Thyroid gland (tissue), 4 donors: ENCODE measurements at regions not wholly inside any gene's neighbourhood (a gene's known extent, or its start where the extent isn't known, plus 50 kb on each side); places are given as distances from the start of the nearest gene placed in this dataset.

Experiments
- DNase-seq, 2 donors: peaks; one replicate each; pipeline ENCODE4 v3.0.0-alpha.2; 2019
- H3K27ac ChIP-seq, 3 donors: fragments of 200-600 bp; sonication (generic); 1 replicate in 2 of 3; 2 replicates in 1 of 3; pipeline ENCODE4 v1.5.1; 2016 to 2019; ENCODE audit warnings: mild to moderate bottlenecking in 1 of 3, moderate library complexity in 1 of 3
- H3K27me3 ChIP-seq: fragments of 200-600 bp; sonication (generic); one replicate; pipeline ENCODE4 v1.5.1; 2019
- H3K36me3 ChIP-seq, 2 donors: fragments of 200-600 bp; sonication (generic); one replicate each; pipeline ENCODE4 v1.5.1; 2016 to 2019
- H3K4me1 ChIP-seq, 2 donors: fragments of 200-600 bp; sonication (generic); one replicate each; pipeline ENCODE4 v1.5.1; 2017 to 2019
- H3K4me3 ChIP-seq, 3 donors: fragments of 200-600 bp; sonication (generic); replicated peaks in 1 of 3; 1 replicate in 2 of 3; 2 replicates in 1 of 3; pipeline ENCODE4 v1.5.1; 2016; ENCODE audit warnings: mild to moderate bottlenecking in 1 of 3
- H3K9me3 ChIP-seq: fragments of 200-600 bp; sonication (generic); one replicate; pipeline ENCODE4 v1.5.1; 2017
- POLR2A ChIP-seq, 2 donors: fragments of 450-650 bp; IDR thresholded peaks; one replicate each; pipeline ENCODE4 v1.6.1; 2017; ENCODE audit warnings: antibody characterized with exemption in 2 of 2, mild to moderate bottlenecking in 2 of 2, moderate library complexity in 1 of 2
- WGBS, 2 donors: methylation state at CpG; one replicate each; pipeline ENCODE4 v1.1.5; 2017; 5-methylcytosine and 5-hydroxymethylcytosine counted together
- intact Hi-C: fragments of 100-400 bp; cut with DNase I; formaldehyde crosslinking; loops from one replicate; pipeline ENCODE4 v1.15.1; 2023
- TF ChIP-seq, protein P1 (sequence below), 6 experiments: fragments of 200-600 bp in 3 of 6; fragments of 450-650 bp in 3 of 6; sonication (generic) in 3 of 6; IDR thresholded peaks; one replicate each; pipeline ENCODE4 v1.5.1; 2016 to 2019; ENCODE audit warnings: antibody characterized with exemption in 6 of 6, mild to moderate bottlenecking in 2 of 6, inconsistent platforms in 1 of 6, moderate library complexity in 1 of 6

DNA sequence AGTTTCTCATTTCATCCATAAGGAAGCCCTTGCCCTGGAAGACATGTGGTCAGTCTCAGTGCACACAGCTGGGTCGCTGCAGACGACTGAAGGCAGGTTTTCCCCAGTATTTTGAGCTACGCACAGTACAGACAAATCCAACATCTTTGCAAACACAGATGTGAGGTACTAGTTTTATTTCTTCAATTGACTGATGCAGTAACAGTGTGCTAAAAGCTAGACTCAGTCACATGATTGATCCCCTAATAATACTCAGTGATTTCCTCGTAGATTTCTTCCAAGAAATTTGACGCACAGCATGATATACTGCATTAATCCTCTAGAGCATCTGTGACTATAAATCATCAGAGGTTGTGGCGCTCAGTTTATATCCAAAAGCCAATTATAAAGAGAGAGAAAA is 346.1 kb downstream of the DIRAS2 start:
- H3K36me3 ChIP-seq = no peaks in the 10 kb centered on the region
- no peak overlapping the region for H3K4me3 ChIP-seq
- no peak overlapping the region for H3K27ac ChIP-seq
- TF ChIP-seq, protein P1, sequence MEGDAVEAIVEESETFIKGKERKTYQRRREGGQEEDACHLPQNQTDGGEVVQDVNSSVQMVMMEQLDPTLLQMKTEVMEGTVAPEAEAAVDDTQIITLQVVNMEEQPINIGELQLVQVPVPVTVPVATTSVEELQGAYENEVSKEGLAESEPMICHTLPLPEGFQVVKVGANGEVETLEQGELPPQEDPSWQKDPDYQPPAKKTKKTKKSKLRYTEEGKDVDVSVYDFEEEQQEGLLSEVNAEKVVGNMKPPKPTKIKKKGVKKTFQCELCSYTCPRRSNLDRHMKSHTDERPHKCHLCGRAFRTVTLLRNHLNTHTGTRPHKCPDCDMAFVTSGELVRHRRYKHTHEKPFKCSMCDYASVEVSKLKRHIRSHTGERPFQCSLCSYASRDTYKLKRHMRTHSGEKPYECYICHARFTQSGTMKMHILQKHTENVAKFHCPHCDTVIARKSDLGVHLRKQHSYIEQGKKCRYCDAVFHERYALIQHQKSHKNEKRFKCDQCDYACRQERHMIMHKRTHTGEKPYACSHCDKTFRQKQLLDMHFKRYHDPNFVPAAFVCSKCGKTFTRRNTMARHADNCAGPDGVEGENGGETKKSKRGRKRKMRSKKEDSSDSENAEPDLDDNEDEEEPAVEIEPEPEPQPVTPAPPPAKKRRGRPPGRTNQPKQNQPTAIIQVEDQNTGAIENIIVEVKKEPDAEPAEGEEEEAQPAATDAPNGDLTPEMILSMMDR (IDR thresholded peaks at IDR 0.05) = no peak
- TF ChIP-seq POLR2A (IDR thresholded peaks at IDR 0.05) = no peak
- DNase-seq = no peak
- intact Hi-C loops = no loop called here
- H3K9me3 ChIP-seq = no peaks in the 10 kb centered on the region
- 53 to 78% methylated on average over 6 of the region's 6 CpGs for WGBS, 2 donors
- H3K27me3 ChIP-seq = no peaks in the 10 kb centered on the region
- no peaks in the 10 kb centered on the region for H3K4me1 ChIP-seq

DNA sequence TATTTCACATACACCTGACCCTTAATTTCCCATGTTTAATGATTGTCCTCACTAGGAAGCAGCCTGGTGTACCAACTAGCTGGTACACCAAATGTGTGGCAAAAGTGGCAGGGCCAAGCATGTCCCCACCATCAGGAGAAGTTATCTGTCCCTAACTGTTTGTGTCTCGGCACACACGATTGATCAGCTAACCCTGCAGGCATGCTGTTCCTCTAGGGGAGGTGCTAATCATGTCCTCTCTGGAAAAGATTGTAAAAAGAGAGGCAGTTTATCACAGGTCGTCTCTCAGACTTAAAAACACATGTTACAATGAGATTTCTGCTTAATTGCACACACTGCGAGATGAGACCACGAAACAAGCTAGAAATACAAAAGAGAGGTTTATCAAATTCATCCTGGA is 342.7 kb downstream of the DIRAS2 start:
- H3K4me3 ChIP-seq = no peak overlapping the region
- no peak overlapping the region for H3K27ac ChIP-seq
- no peaks in the 10 kb centered on the region for H3K4me1 ChIP-seq
- intact Hi-C loops = no loop called here
- H3K9me3 ChIP-seq = no peaks in the 10 kb centered on the region
- WGBS, 2 donors = 73% methylated on average over 5 of the region's 5 CpGs
- no peak for DNase-seq
- no peaks in the 10 kb centered on the region for H3K36me3 ChIP-seq
- H3K27me3 ChIP-seq = no peaks in the 10 kb centered on the region
- TF ChIP-seq POLR2A (IDR thresholded peaks at IDR 0.05) = no peak

DNA sequence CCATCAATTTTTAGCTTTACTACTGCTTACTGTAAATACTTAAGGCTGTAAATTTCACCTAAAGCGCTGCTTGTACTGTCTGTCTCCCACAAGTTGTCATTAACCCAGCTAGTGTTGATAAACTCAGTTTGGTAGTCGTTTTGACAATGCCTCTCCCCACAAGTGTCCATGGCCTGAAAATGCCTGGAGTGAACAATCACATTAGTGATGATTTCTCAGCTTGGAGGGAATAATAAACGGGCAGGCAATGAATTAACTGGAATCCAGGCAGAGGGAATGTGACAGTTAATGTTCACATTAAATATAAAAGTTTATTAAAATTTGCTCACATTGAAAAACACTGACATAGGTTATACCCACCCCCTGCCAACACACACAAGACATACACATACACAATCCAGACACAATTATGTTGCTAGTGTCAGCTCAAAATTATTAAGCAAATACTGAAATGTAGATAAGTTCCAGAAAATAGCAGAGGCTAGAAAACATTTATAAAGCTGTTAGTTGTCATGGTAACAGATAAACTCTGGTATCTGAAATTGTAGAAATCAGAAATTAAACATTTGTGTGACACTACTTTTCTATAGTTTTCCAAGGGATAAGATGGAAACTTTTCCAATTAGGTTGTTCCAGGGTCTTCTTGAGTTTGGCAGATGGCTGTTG is 341.9 kb downstream of the DIRAS2 start:
- 47 to 49% methylated on average over 3 of the region's 3 CpGs for WGBS, 2 donors
- Histone ChIP-seq H3K36me3 (no peaks in the 10 kb centered on the region), H3K4me3 (no peak overlapping the region), H3K4me1 (no peaks in the 10 kb centered on the region), H3K27ac (no peak overlapping the region), H3K9me3 (no peaks in the 10 kb centered on the region), H3K27me3 (no peaks in the 10 kb centered on the region)
- DNase-seq = no peak
- intact Hi-C loops = no loop called here
- TF ChIP-seq, protein P1 (IDR thresholded peaks at IDR 0.05) = no peak
- no peak for TF ChIP-seq POLR2A (IDR thresholded peaks at IDR 0.05)

DNA sequence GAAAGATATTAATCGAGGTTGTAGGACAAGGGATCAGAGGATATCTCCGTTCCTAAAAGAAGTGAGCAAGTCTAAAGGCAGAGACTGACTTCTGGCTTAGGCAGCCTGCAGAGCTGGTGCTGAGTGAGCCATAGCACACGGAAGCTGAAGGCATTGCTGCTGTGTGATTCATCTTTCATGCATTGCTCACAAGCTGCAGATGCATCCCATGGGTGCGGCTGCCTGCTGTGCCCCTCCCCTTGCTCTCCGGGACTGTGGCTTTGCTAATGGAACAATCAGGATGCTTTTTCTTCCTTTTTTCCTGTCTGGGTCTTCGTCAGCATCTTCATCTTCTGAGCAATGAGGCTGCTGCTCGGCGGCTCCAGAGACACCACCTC is 341.4 kb downstream of the DIRAS2 start:
- H3K4me1 ChIP-seq = no peaks in the 10 kb centered on the region
- WGBS, 2 donors = 56 to 71% methylated on average over 8 of the region's 8 CpGs
- H3K36me3 ChIP-seq = no peaks in the 10 kb centered on the region
- no peaks in the 10 kb centered on the region for H3K27me3 ChIP-seq
- no peak overlapping the region for H3K27ac ChIP-seq
- no peaks in the 10 kb centered on the region for H3K9me3 ChIP-seq
- no peak overlapping the region for H3K4me3 ChIP-seq
- intact Hi-C loops = no loop called here
- DNase-seq = no peak
- no peak for TF ChIP-seq POLR2A (IDR thresholded peaks at IDR 0.05)
- TF ChIP-seq, protein P1 (IDR thresholded peaks at IDR 0.05) = no peak

DNA sequence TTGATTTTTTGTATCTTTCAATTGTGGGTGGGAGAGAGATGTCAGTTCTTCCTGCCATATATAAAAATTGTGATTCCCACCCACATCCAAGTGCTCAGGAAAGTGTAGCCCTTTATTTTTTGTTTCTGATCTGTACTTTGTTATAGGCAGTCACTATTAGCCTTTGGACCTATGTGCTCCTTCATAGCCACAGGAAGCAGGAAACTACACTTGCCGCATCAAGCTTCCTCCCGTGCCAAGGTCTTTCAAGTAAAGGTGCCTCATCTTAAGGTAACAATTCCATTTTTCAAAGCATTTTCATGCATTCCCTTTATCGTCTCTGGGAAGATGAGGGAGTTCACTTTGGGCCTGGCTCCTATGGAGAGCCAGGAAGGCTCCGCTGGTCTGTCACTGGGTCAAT is 339.0 kb downstream of the DIRAS2 start:
- H3K9me3 ChIP-seq = no peaks in the 10 kb centered on the region
- no peak for TF ChIP-seq POLR2A (IDR thresholded peaks at IDR 0.05)
- TF ChIP-seq, protein P1 (IDR thresholded peaks at IDR 0.05) = no peak
- H3K27me3 ChIP-seq = no peaks in the 10 kb centered on the region
- H3K4me3 ChIP-seq = no peak overlapping the region
- no peaks in the 10 kb centered on the region for H3K36me3 ChIP-seq
- intact Hi-C loops = no loop called here
- WGBS, 2 donors = 90 to 93% methylated on average over 4 of the region's 4 CpGs
- no peak for DNase-seq
- no peak overlapping the region for H3K27ac ChIP-seq
- H3K4me1 ChIP-seq = no peaks in the 10 kb centered on the region
